K562 (cell line): ENCODE measurements at regions not wholly inside any gene's neighbourhood (a gene's known extent, or its start where the extent isn't known, plus 50 kb on each side); places are given as distances from the start of the nearest gene placed in this dataset.

Source experiments
- ATAC-seq: fragments of 200-7000 bp; cut with Tn5 transposase; 3 replicates; pipeline ENCODE4 v1.9.1; 2020; ENCODE audit warnings: moderate library complexity
- BruUV-seq: library from RNA; stranded (reverse); fragments of 400-500 nt; replicated peaks from 2 replicates; lab custom pipeline; 2021; lab: Mats Ljungman, UMichigan
- CTCF ChIA-PET: fragments of 300-600 bp; formaldehyde crosslinking; extraction: SDS; loops from one replicate; lab custom pipeline; 2021; ENCODE audit warnings: low intra/inter-chr PET ratio; lab: Yijun Ruan, JAX
- POLR2A ChIA-PET: fragments of 300-600, 350-650 bp; sonication (Branson Sonifier 250); formaldehyde crosslinking; extraction: SDS; loops from one replicate; lab custom pipeline; 2021; ENCODE audit warnings: antibody characterized with exemption, inconsistent platforms; lab: Yijun Ruan, JAX
- DNase-seq, 4 experiments: peaks; one replicate each; pipeline versions ENCODE4 v3.0.0 to v3.0.0-alpha.2; 2011 to 2018; ENCODE audit warnings: low spot score in 3 of 4, mixed read lengths in 3 of 4; ENCODE audit errors: extremely low read depth in 1 of 4
- FAIRE-seq: peaks from 2 replicates; lab custom pipeline; 2011; peaks lifted over from hg19 to GRCh38; lab: Jason Lieb, UNC
- H2AFZ ChIP-seq: 2 replicates; pipeline ENCODE4 v1.6.0; 2011; ENCODE audit warnings: low read depth, low read length, control low read depth, inconsistent platforms
- H3K27ac ChIP-seq: fragments of 200-600 bp; 3 replicates; pipeline ENCODE4 v1.8.0; 2011; ENCODE audit warnings: low read depth, mild to moderate bottlenecking, control low read depth, inconsistent platforms, low read length, moderate library complexity, mixed read lengths; ENCODE audit errors: extremely low read depth
- H3K27me3 ChIP-seq, 2 experiments: fragments of 300-600 bp in 1 of 2; 2 replicates in 1 of 2; 3 replicates in 1 of 2; pipeline versions ENCODE4 v1.6.0 to v1.8.0; 2011; ENCODE audit warnings: inconsistent platforms in 2 of 2, low read length in 2 of 2, mild to moderate bottlenecking in 1 of 2, mixed read lengths in 1 of 2, moderate library complexity in 1 of 2; ENCODE audit not compliant: control insufficient read depth in 2 of 2, insufficient read depth in 2 of 2
- H3K36me3 ChIP-seq: fragments of 300-600 bp; 3 replicates; pipeline ENCODE4 v1.8.0; 2011; ENCODE audit warnings: mild to moderate bottlenecking, low read length, inconsistent platforms; ENCODE audit not compliant: control insufficient read depth, insufficient read depth
- H3K4me1 ChIP-seq, 2 experiments: fragments of 200-600 bp in 1 of 2; replicated peaks in 1 of 2; 2 replicates in 1 of 2; 3 replicates in 1 of 2; pipeline versions ENCODE4 v1.5.1 to v1.8.0; 2011; ENCODE audit warnings: inconsistent platforms in 2 of 2, low read length in 2 of 2, mild to moderate bottlenecking in 1 of 2, mixed read lengths in 1 of 2, moderate library complexity in 1 of 2; ENCODE audit not compliant: control insufficient read depth in 2 of 2, insufficient read depth in 2 of 2
- H3K4me2 ChIP-seq: 2 replicates; pipeline ENCODE4 v1.6.1; 2011; ENCODE audit warnings: low read length, control low read depth, inconsistent platforms, mixed read lengths; ENCODE audit not compliant: insufficient read depth
- H3K4me3 ChIP-seq: fragments of 200-600 bp; sonication (generic), shearing (Covaris generic); 2 replicates; pipeline ENCODE4 v1.5.1; 2016; ENCODE audit warnings: control low read depth, inconsistent platforms
- H3K79me2 ChIP-seq: fragments of 200-600 bp; 3 replicates; pipeline ENCODE4 v1.8.0; 2011; ENCODE audit warnings: low read length, inconsistent platforms; ENCODE audit not compliant: control insufficient read depth, insufficient read depth
- H3K9ac ChIP-seq, 2 experiments: 2 replicates each; pipeline versions ENCODE4 v1.6.0 to v1.6.1; 2011; ENCODE audit warnings: low read depth in 2 of 2, low read length in 2 of 2, control low read depth in 1 of 2, inconsistent platforms in 1 of 2, mild to moderate bottlenecking in 1 of 2, mixed read lengths in 1 of 2; ENCODE audit not compliant: insufficient read depth in 1 of 2
- H3K9me1 ChIP-seq: one replicate; pipeline ENCODE4 v1.6.0; 2011; ENCODE audit warnings: inconsistent platforms, mild to moderate bottlenecking, low read length, moderate library complexity; ENCODE audit not compliant: control insufficient read depth, insufficient read depth
- H3K9me3 ChIP-seq: replicated peaks from 2 replicates; pipeline ENCODE4 v1.5.1; 2011; ENCODE audit warnings: low read depth, low read length, inconsistent platforms; ENCODE audit not compliant: control insufficient read depth, insufficient read depth
- H4K20me1 ChIP-seq: replicated peaks from 2 replicates; pipeline ENCODE4 v1.6.1; 2011; ENCODE audit warnings: low read length, inconsistent platforms, mixed read lengths; ENCODE audit not compliant: control insufficient read depth, insufficient read depth
- DDX20 ChIP-seq: fragments of 450-650 bp; IDR thresholded peaks from 2 replicates; pipeline ENCODE4 v1.6.1; 2016; ENCODE audit warnings: missing genetic modification characterization, low read depth, mild to moderate bottlenecking, missing compliant biosample characterization, moderate library complexity
- MECOM ChIP-seq: fragments of 250-450 bp; sonication (Bioruptor Pico); IDR thresholded peaks from 2 replicates; pipeline ENCODE4 v1.8.0; 2022; ENCODE audit warnings: inconsistent platforms
- NFRKB ChIP-seq: fragments of 450-650 bp; IDR thresholded peaks from 2 replicates; pipeline ENCODE4 v1.6.1; 2016; ENCODE audit warnings: low read depth
- PTTG1 ChIP-seq: fragments of 450-650 bp; IDR thresholded peaks from 2 replicates; pipeline ENCODE4 v1.6.1; 2016; ENCODE audit warnings: low read depth, mild to moderate bottlenecking, missing genetic modification characterization, missing compliant biosample characterization
- TRIM28 ChIP-seq: fragments of 450-650 bp; IDR thresholded peaks from 2 replicates; pipeline ENCODE4 v1.6.1; 2017
- WHSC1 ChIP-seq: IDR thresholded peaks from one replicate; pipeline ENCODE4 v1.6.1; 2012; ENCODE audit warnings: low read length, control low read depth, inconsistent platforms
- ZNF444 ChIP-seq: fragments of 250-450 bp; sonication (Bioruptor Pico); IDR thresholded peaks from 2 replicates; pipeline ENCODE4 v1.4.0; 2020; ENCODE audit warnings: mild to moderate bottlenecking, moderate library complexity
- ZNF644 ChIP-seq: fragments of 200-800 bp; sonication (Bioruptor generic); IDR thresholded peaks from 2 replicates; pipeline ENCODE4 v1.6.1; 2016; ENCODE audit warnings: low read depth, missing genetic modification characterization, missing compliant biosample characterization
- WGBS: fragments of 100-300 bp; shearing (Covaris generic); methylation state at CpG from one replicate; pipeline ENCODE4 v1.1.6; 2016; ENCODE audit warnings: low coverage, mixed read lengths; ENCODE audit not compliant: insufficient coverage; ENCODE audit errors: missing lambda C conversion rate; 5-methylcytosine and 5-hydroxymethylcytosine counted together
- in situ Hi-C: fragments of 300-500 bp; cut with MboI; formaldehyde crosslinking; loops from 4 replicates; pipeline ENCODE4 v1.15.0; 2018; ENCODE audit warnings: inconsistent platforms, mixed read lengths
- intact Hi-C: fragments of 100-400 bp; cut with micrococcal nuclease; formaldehyde crosslinking; loops from 2 replicates; pipeline ENCODE4 v1.14.2; 2022
- TF ChIP-seq, protein P1 (sequence below), 2 experiments: fragments of 450-650 bp; conservative IDR thresholded peaks; 2 replicates each; pipeline ENCODE4 v1.6.1; 2017; ENCODE audit warnings: mild to moderate bottlenecking in 2 of 2, moderate library complexity in 2 of 2
- TF ChIP-seq, protein P2 (sequence below), 2 experiments: IDR thresholded peaks in 1 of 2; conservative IDR thresholded peaks in 1 of 2; 2 replicates each; pipeline ENCODE4 v1.6.1; 2016; ENCODE audit warnings: low read depth in 2 of 2, mild to moderate bottlenecking in 1 of 2, missing compliant biosample characterization in 1 of 2, missing genetic modification characterization in 1 of 2, moderate library complexity in 1 of 2

DNA sequence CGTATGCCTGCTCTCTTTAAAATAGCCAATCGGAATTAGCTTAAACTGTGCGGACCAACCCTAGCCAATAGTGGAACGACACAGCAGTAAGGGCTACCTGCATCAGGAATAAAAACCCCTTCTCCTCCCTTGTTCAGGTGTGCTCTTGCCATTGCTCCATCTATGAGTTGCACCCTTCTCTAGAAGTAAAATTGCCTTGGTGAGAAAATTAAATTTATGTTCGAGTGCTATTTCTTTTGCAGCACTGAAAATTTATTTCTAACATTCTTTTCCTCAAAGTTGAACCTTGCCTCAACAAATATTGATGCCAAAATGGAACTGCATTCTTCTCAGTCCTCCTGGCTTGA lies 102.5 kb upstream of the SHB start:
- ChIA-PET CTCF (no interaction called here), POLR2A (no interaction called here)
- H3K4me1 ChIP-seq = peaks cover 0 to 7% of the 10 kb centered on the region in 2 experiments; a peak in 2 of 5 replicates
- in situ Hi-C loops (no loop called here), intact Hi-C loops (no loop called here)
- no TSS peak for BruUV-seq
- no peaks in the 10 kb centered on the region for H3K36me3 ChIP-seq
- H3K27me3 ChIP-seq = peaks cover 0 to 6% of the 10 kb centered on the region in 2 experiments; a peak in 1 of 5 replicates
- no peak overlapping the region for H3K4me2 ChIP-seq
- ATAC-seq (no peak), FAIRE-seq (peak; percentile 65), DNase-seq (no peak)
- no peak overlapping the region; the same call in 1 of the 2 replicates for H2AFZ ChIP-seq
- no peaks in the 10 kb centered on the region for H3K9me1 ChIP-seq
- H3K79me2 ChIP-seq = no peaks in the 10 kb centered on the region
- H3K9me3 ChIP-seq = peaks cover 10% of the 10 kb centered on the region; the same call in 1 of the 2 replicates
- no peak overlapping the region for H3K4me3 ChIP-seq
- H4K20me1 ChIP-seq = no peaks in the 10 kb centered on the region
- H3K27ac ChIP-seq = peak overlapping the region; percentile 73; the same call in 2 of the 3 replicates
- 20% methylated on average over 5 of the region's 5 CpGs for WGBS
- H3K9ac ChIP-seq = no peak overlapping the region
- 0 out of 2 replicates have a peak, but pooled peaks have one; percentile 52 for TF ChIP-seq DDX20 (tag)
- TF ChIP-seq ZNF444 (CRISPR knock-in tag) = no peak
- peak; percentile 24; the same call in 1 of the 2 replicates for TF ChIP-seq ZNF644 (tag)
- TF ChIP-seq WHSC1 = no peak
- peak; percentile 48; the same call in 1 of the 2 replicates for TF ChIP-seq TRIM28
- TF ChIP-seq PTTG1 (tag) = peak; percentile 30; the same call in 1 of the 2 replicates
- no peak for TF ChIP-seq NFRKB
- TF ChIP-seq MECOM (CRISPR knock-in tag) = no peak
- TF ChIP-seq, protein P1, sequence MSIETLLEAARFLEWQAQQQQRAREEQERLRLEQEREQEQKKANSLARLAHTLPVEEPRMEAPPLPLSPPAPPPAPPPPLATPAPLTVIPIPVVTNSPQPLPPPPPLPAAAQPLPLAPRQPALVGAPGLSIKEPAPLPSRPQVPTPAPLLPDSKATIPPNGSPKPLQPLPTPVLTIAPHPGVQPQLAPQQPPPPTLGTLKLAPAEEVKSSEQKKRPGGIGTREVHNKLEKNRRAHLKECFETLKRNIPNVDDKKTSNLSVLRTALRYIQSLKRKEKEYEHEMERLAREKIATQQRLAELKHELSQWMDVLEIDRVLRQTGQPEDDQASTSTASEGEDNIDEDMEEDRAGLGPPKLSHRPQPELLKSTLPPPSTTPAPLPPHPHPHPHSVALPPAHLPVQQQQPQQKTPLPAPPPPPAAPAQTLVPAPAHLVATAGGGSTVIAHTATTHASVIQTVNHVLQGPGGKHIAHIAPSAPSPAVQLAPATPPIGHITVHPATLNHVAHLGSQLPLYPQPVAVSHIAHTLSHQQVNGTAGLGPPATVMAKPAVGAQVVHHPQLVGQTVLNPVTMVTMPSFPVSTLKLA (conservative IDR thresholded peaks at IDR 0.05) = no peak
- TF ChIP-seq, protein P2, sequence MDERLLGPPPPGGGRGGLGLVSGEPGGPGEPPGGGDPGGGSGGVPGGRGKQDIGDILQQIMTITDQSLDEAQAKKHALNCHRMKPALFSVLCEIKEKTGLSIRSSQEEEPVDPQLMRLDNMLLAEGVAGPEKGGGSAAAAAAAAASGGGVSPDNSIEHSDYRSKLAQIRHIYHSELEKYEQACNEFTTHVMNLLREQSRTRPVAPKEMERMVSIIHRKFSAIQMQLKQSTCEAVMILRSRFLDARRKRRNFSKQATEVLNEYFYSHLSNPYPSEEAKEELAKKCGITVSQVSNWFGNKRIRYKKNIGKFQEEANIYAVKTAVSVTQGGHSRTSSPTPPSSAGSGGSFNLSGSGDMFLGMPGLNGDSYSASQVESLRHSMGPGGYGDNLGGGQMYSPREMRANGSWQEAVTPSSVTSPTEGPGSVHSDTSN (CRISPR knock-in tag; IDR thresholded peaks at IDR 0.05; ENCODE audit: low read depth) = no peak
- TF ChIP-seq, protein P2 (tag; conservative IDR thresholded peaks at IDR 0.05; ENCODE audit: low read depth) = peak; percentile 20; the same call in 1 of the 2 replicates
